ENCODE measurements at regions not wholly inside any gene's neighbourhood (a gene's known extent, or its start where the extent isn't known, plus 50 kb on each side); places are given as distances from the start of the nearest gene placed in this dataset.

DNA sequence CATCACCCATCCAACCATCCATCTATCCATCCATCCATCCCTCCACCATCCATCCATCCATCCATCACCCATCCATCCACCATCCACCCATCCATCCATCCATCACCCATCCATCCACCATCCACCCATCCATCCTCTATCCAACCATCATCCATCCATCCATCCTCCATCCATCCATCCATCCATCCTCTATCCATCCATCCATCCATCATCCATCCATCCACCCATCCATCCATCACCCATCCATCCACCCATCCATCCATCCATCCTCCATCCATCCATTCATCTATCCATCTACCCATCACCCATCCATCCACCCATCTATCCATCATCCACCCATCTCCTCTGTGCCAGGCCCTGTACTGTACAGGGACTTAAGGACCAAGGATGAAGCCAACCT lies 62.2 kb upstream of the WNT11 start:
- TF ChIP-seq, protein P1, sequence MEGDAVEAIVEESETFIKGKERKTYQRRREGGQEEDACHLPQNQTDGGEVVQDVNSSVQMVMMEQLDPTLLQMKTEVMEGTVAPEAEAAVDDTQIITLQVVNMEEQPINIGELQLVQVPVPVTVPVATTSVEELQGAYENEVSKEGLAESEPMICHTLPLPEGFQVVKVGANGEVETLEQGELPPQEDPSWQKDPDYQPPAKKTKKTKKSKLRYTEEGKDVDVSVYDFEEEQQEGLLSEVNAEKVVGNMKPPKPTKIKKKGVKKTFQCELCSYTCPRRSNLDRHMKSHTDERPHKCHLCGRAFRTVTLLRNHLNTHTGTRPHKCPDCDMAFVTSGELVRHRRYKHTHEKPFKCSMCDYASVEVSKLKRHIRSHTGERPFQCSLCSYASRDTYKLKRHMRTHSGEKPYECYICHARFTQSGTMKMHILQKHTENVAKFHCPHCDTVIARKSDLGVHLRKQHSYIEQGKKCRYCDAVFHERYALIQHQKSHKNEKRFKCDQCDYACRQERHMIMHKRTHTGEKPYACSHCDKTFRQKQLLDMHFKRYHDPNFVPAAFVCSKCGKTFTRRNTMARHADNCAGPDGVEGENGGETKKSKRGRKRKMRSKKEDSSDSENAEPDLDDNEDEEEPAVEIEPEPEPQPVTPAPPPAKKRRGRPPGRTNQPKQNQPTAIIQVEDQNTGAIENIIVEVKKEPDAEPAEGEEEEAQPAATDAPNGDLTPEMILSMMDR (IDR thresholded peaks at IDR 0.05): no peak
- TF ChIP-seq EZH2phosphoT487 (IDR thresholded peaks at IDR 0.05): no peak

All from neural progenitor cell (in vitro differentiated cells).